ENCODE measurements at regions not wholly inside any gene's neighbourhood (a gene's known extent, or its start where the extent isn't known, plus 50 kb on each side); places are given as distances from the start of the nearest gene placed in this dataset.

- TF ChIP-seq IRF3 (IDR thresholded peaks at IDR 0.05; ENCODE audit: low read depth, low read length) (no peak), CTCF (IDR thresholded peaks at IDR 0.05) (no peak), USF2 (IDR thresholded peaks at IDR 0.05; ENCODE audit: borderline replicate concordance, low read depth, low read length) (no peak), FOSL2 (IDR thresholded peaks at IDR 0.05; ENCODE audit: borderline replicate concordance, low read depth) (no peak), RXRA (IDR thresholded peaks at IDR 0.05; ENCODE audit: borderline replicate concordance, low read depth) (no peak), NFIC (IDR thresholded peaks at IDR 0.05; ENCODE audit: borderline replicate concordance) (no peak), RFX5 (IDR thresholded peaks at IDR 0.05; ENCODE audit: low read length) (no peak), EZH2phosphoT487 (IDR thresholded peaks at IDR 0.05; ENCODE audit: borderline replicate concordance, low read depth) (no peak)
Observed at GRCh38 chrX:136967966-136968365, 65.8 kb downstream of the GPR101 start (continued).

DNA sequence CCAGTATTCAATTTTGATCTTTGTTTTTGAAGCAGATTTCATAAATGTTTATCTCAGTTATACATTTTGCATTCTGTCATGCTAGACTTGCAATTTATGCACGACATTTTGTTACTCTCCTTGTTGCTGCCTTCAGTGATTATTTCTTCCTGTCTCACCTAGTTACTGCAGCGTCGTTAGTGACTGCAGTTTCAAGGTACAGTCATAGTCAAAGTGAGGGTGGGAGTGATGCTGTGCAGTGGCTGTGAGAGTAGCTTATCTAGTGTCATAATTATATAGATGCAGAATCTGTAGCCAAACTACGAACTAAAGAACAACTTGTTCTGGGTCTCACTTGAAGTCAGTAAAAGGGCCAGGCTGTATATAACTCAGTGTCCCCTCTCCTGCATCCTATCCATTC lies 69.8 kb downstream of the GPR101 start:
- 40% methylated on average over 4 of the region's 4 CpGs for WGBS (ENCODE audit: low lambda C conversion rate)
- TF ChIP-seq IRF3 (IDR thresholded peaks at IDR 0.05; ENCODE audit: low read depth, low read length) (no peak), FOXJ3 (CRISPR knock-in tag; IDR thresholded peaks at IDR 0.05) (no peak), EZH2phosphoT487 (IDR thresholded peaks at IDR 0.05; ENCODE audit: borderline replicate concordance, low read depth) (no peak), EP300 (IDR thresholded peaks at IDR 0.05; ENCODE audit: borderline replicate concordance in 1 of 2, low read depth in 1 of 2, low read length in 1 of 2) (no peak), YY1 (IDR thresholded peaks at IDR 0.05; ENCODE audit: low read depth) (no peak), RAD21 (IDR thresholded peaks at IDR 0.05; ENCODE audit: low read length) (no peak), CTCF (IDR thresholded peaks at IDR 0.05) (no peak), POLR2AphosphoS5 (IDR thresholded peaks at IDR 0.05; ENCODE audit: low read depth, low read length) (no peak), MEF2A (IDR thresholded peaks at IDR 0.05; ENCODE audit: borderline replicate concordance, low read depth) (no peak)
- H3K9me3 ChIP-seq: no peaks in the 10 kb centered on the region

More for the DNA sequence above, 69.8 kb downstream of the GPR101 start:
- Histone ChIP-seq H3K36me3 (replicated peaks in 1 of 2; ENCODE audit: control insufficient read depth in 1 of 2, insufficient read depth in 2 of 2, low read length in 1 of 2) (no peaks in the 10 kb centered on the region), H3K79me2 (ENCODE audit: insufficient read depth) (no peaks in the 10 kb centered on the region), H3K9me2 (no peaks in the 10 kb centered on the region), H3K27ac (ENCODE audit: low read depth in 2 of 2, low read length in 1 of 2) (no peak overlapping the region), H3K4me1 (ENCODE audit: control insufficient read depth in 1 of 2, insufficient read depth in 2 of 2, low read depth in 1 of 2, low read length in 1 of 2) (no peaks in the 10 kb centered on the region), H3K4me2 (no peak overlapping the region), H2AFZ (ENCODE audit: low read depth) (no peak overlapping the region), H3K4me3 (ENCODE audit: low read depth in 2 of 2, low read length in 1 of 2) (no peak overlapping the region), H4K20me1 (ENCODE audit: insufficient read depth) (no peaks in the 10 kb centered on the region), H3F3A (replicated peaks; ENCODE audit: insufficient read depth) (no peaks in the 10 kb centered on the region), H3K27me3 (ENCODE audit: insufficient read depth) (no peaks in the 10 kb centered on the region), H3K9ac (no peak overlapping the region)
- no peak for DNase-seq
- ChIA-PET CTCF (interaction anchor here (0.6 kb wide), 2 partner anchors 10 to 351 kb away, joined by 3 to 4 read pairs; no protein-coding TSS in a partner anchor), POLR2A (no interaction called here)
